Natural killer cell (primary cell): ENCODE measurements at regions not wholly inside any gene's neighbourhood (a gene's known extent, or its start where the extent isn't known, plus 50 kb on each side); places are given as distances from the start of the nearest gene placed in this dataset.
"Not testable (repeated sequence)": the region's sequence is repeated elsewhere in the genome, so short reads cannot be mapped to it uniquely, and the experiment has no call there.

Experiments
- ATAC-seq, 3 donors: fragments of 150-1000 bp in 2 of 3; fragments of 200-7000 bp in 1 of 3; cut with Tn5 transposase; 1 replicate in 1 of 3; 2 replicates in 2 of 3; pipeline ENCODE4 v1.10.0; 2021; ENCODE audit warnings: mild to moderate bottlenecking in 2 of 3, moderate library complexity in 2 of 3
- DNase-seq, 2 donors: peaks; one replicate each; pipeline versions ENCODE4 v3.0.0 to v3.0.0-alpha.2; 2013 to 2021; ENCODE audit warnings: mixed read lengths in 1 of 2
- H3K27ac ChIP-seq: one replicate; pipeline ENCODE4 v1.5.1; 2013; ENCODE audit warnings: mild to moderate bottlenecking, low read length
- H3K27me3 ChIP-seq: one replicate; pipeline ENCODE4 v1.6.1; 2013; ENCODE audit warnings: low read length; ENCODE audit not compliant: control insufficient read depth, insufficient read depth
- H3K36me3 ChIP-seq: one replicate; pipeline ENCODE4 v1.6.1; 2013; ENCODE audit warnings: low read length; ENCODE audit not compliant: control insufficient read depth, insufficient read depth
- H3K4me1 ChIP-seq: one replicate; pipeline ENCODE4 v1.6.1; 2013; ENCODE audit warnings: low read length; ENCODE audit not compliant: control insufficient read depth, insufficient read depth
- H3K4me3 ChIP-seq: one replicate; pipeline ENCODE4 v1.5.1; 2013; ENCODE audit warnings: low read length
- H3K9me3 ChIP-seq: one replicate; pipeline ENCODE4 v1.6.1; 2013; ENCODE audit warnings: low read length; ENCODE audit not compliant: control insufficient read depth, insufficient read depth
- H3K27ac Mint-ChIP-seq, 2 donors: one replicate each; pipeline ENCODE4 v1.8.0; 2022; ENCODE audit warnings: mild to moderate bottlenecking in 2 of 2, mixed read lengths in 2 of 2, moderate library complexity in 1 of 2
- H3K27me3 Mint-ChIP-seq, 2 donors: one replicate each; pipeline ENCODE4 v1.8.0; 2022; ENCODE audit warnings: low read depth in 2 of 2, mixed read lengths in 2 of 2
- H3K36me3 Mint-ChIP-seq: one replicate; pipeline ENCODE4 v1.8.0; 2022; ENCODE audit warnings: mixed read lengths
- H3K4me1 Mint-ChIP-seq, 2 donors: one replicate each; pipeline ENCODE4 v1.8.0; 2022; ENCODE audit warnings: mixed read lengths in 2 of 2
- H3K4me3 Mint-ChIP-seq: one replicate; pipeline ENCODE4 v1.8.0; 2022; ENCODE audit warnings: mild to moderate bottlenecking, moderate library complexity, mixed read lengths
- H3K9me3 Mint-ChIP-seq, 2 donors: one replicate each; pipeline ENCODE4 v1.8.0; 2022; ENCODE audit warnings: mixed read lengths in 2 of 2
- WGBS: methylation state at CpG from one replicate; pipeline ENCODE4 v1.1.7; 2013; ENCODE audit warnings: missing lambda C conversion rate; ENCODE audit not compliant: insufficient coverage; 5-methylcytosine and 5-hydroxymethylcytosine counted together
- intact Hi-C: fragments of 100-400 bp; cut with micrococcal nuclease; formaldehyde crosslinking; loops from one replicate; pipeline ENCODE4 v1.14.2; 2022
- TF ChIP-seq, protein P1 (sequence below): fragments of 200-600 bp; IDR thresholded peaks from one replicate; pipeline ENCODE4 v1.8.0; 2022; ENCODE audit warnings: antibody characterized with exemption

DNA sequence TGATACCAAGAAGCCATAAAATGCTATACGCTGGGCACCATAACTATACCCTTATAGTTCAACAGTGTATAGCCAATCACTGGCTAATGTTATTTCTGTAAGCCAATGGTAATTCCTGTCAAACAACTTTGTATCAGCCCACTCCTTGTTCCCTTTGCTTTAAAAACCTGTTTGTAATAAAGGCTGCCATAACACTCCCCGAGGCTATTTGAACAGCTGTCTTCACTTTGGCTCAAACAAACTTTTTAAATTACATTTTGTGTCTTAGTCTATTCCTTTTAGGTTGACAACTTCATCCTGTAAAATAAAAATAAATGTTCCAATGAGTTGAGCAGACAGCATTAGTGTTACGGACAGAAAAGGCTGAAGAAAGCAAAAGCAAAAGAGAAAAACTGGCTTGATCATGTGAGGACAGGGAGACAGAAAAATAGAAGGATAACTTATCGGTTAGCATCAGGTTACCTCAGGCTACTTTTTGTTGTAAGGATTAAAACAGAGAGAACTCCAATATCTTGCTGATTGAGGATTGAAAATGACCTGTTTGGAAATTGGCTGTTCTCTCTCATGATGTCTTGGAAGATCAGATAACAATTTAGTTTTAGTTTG is 95.0 kb downstream of the AASDHPPT start:
- peaks cover 2 to 9% of the 10 kb centered on the region in 2 donors for H3K9me3 Mint-ChIP-seq
- H3K27ac Mint-ChIP-seq: no peak overlapping the region
- no peaks in the 10 kb centered on the region for H3K36me3 Mint-ChIP-seq
- TF ChIP-seq, protein P1, sequence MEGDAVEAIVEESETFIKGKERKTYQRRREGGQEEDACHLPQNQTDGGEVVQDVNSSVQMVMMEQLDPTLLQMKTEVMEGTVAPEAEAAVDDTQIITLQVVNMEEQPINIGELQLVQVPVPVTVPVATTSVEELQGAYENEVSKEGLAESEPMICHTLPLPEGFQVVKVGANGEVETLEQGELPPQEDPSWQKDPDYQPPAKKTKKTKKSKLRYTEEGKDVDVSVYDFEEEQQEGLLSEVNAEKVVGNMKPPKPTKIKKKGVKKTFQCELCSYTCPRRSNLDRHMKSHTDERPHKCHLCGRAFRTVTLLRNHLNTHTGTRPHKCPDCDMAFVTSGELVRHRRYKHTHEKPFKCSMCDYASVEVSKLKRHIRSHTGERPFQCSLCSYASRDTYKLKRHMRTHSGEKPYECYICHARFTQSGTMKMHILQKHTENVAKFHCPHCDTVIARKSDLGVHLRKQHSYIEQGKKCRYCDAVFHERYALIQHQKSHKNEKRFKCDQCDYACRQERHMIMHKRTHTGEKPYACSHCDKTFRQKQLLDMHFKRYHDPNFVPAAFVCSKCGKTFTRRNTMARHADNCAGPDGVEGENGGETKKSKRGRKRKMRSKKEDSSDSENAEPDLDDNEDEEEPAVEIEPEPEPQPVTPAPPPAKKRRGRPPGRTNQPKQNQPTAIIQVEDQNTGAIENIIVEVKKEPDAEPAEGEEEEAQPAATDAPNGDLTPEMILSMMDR: no peak
- DNase-seq: no peak
- no peaks in the 10 kb centered on the region for H3K27me3 Mint-ChIP-seq
- no peaks in the 10 kb centered on the region for H3K4me1 ChIP-seq
- WGBS: 86% methylated on average over 4 of the region's 4 CpGs
- H3K4me1 Mint-ChIP-seq: no peaks in the 10 kb centered on the region
- no peaks in the 10 kb centered on the region for H3K27me3 ChIP-seq
- no peaks in the 10 kb centered on the region for H3K9me3 ChIP-seq
- ATAC-seq: no peak
- intact Hi-C loops: no loop called here
- no peak overlapping the region for H3K4me3 ChIP-seq
- H3K27ac ChIP-seq: no peak overlapping the region
- H3K4me3 Mint-ChIP-seq: no peak overlapping the region
- no peaks in the 10 kb centered on the region for H3K36me3 ChIP-seq

DNA sequence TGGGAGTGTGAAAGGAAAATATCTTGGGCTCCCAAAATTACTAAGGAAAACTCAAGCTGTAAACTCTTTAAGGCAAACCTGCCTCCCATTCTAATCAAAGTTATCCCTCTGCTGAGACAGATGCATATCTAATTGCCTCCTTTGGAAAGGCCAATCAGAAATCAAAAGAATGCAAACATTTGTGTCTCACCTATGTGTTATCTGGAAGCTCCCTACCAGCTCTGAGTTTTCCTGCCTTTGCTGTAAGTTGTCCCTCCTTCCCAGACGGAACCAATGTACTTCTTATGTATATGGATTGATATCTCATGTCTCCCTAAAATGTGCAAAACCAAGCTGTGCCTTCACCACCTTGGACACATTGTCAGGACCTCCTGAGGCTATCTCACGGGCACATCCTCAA is 95.8 kb downstream of the AASDHPPT start:
- Histone ChIP-seq H3K9me3 (no peaks in the 10 kb centered on the region), H3K36me3 (no peaks in the 10 kb centered on the region), H3K4me3 (no peak overlapping the region), H3K27ac (no peak overlapping the region), H3K4me1 (no peaks in the 10 kb centered on the region), H3K27me3 (no peaks in the 10 kb centered on the region)
- Mint-ChIP-seq H3K9me3 (peaks cover 2 to 8% of the 10 kb centered on the region in 2 donors), H3K4me1 (no peaks in the 10 kb centered on the region), H3K36me3 (no peaks in the 10 kb centered on the region), H3K27ac (no peak overlapping the region), H3K4me3 (no peak overlapping the region), H3K27me3 (no peaks in the 10 kb centered on the region)
- 79% methylated on average over 1 of the region's 2 CpGs for WGBS
- DNase-seq (no peak), ATAC-seq (no peak)
- TF ChIP-seq, protein P1: no peak
- intact Hi-C loops: no loop called here

DNA sequence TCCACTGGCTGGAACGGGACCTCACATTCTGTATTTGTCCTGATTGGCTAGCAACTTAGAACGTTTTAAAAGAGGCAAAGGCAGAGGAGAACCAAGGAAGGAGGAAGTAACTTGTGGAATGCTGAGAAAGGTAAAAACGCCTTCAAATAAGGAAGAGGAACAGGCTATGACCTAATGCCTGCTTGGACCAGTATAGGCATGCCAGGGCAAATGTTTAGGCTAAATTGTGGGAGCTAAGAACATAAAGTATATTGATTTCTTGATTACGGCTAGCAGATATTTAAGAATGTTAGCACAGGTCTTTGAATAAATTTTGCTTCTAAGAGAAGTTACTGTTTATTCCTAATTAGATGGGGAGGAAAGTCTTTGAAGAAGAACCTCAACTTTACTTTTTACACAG is 96.5 kb downstream of the AASDHPPT start:
- H3K27me3 ChIP-seq, H3K36me3 ChIP-seq, H3K4me3 ChIP-seq, H3K4me1 ChIP-seq, H3K9me3 Mint-ChIP-seq, H3K27ac Mint-ChIP-seq, H3K4me1 Mint-ChIP-seq, DNase-seq, ATAC-seq, H3K36me3 Mint-ChIP-seq, H3K4me3 Mint-ChIP-seq, H3K27me3 Mint-ChIP-seq, H3K9me3 ChIP-seq, intact Hi-C loops, H3K27ac ChIP-seq: not testable (repeated sequence)
- 56% methylated on average over 4 of the region's 4 CpGs for WGBS

DNA sequence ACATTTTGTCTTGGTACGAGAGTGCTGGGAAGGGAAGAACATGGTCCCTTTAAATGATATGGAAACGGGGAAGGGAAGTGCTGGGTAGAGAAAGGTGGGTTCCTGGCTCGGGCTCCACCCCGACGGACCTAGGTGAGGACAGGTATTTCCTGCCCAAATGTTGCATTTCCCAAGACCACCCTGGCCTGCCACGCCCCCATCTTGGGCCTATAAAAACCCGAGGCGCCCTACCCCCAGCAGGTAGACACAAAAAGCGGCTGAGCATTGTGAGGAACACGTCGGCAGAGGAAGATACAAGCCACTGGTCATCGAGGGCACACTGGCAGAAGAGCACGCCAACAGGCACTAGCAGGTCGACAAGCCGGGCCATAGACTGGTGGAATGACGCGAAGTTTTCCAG is 99.4 kb downstream of the AASDHPPT start:
- ATAC-seq: no peak
- no peaks in the 10 kb centered on the region for H3K4me1 ChIP-seq
- no peaks in the 10 kb centered on the region for H3K36me3 Mint-ChIP-seq
- no peak overlapping the region for H3K4me3 ChIP-seq
- no peak overlapping the region for H3K27ac ChIP-seq
- intact Hi-C loops: no loop called here
- H3K27ac Mint-ChIP-seq: no peak overlapping the region
- no peaks in the 10 kb centered on the region for H3K9me3 ChIP-seq
- no peaks in the 10 kb centered on the region for H3K27me3 Mint-ChIP-seq
- H3K4me1 Mint-ChIP-seq: no peaks in the 10 kb centered on the region
- 91% methylated on average over 17 of the region's 17 CpGs for WGBS
- H3K36me3 ChIP-seq: no peaks in the 10 kb centered on the region
- no peak for DNase-seq
- no peak overlapping the region for H3K4me3 Mint-ChIP-seq
- peaks cover 0 to 2% of the 10 kb centered on the region in 2 donors for H3K9me3 Mint-ChIP-seq
- TF ChIP-seq, protein P1: no peak
- no peaks in the 10 kb centered on the region for H3K27me3 ChIP-seq
